GM19397 (cell line): ENCODE measurements at regions not wholly inside any gene's neighbourhood (a gene's known extent, or its start where the extent isn't known, plus 50 kb on each side); places are given as distances from the start of the nearest gene placed in this dataset.

Experiments used
- ATAC-seq: cut with Tn5 transposase; IDR thresholded peaks from one replicate; pipeline ENCODE4 v1.9.1; 2021; ENCODE audit warnings: mild to moderate bottlenecking, moderate library complexity; ENCODE audit not compliant: unreplicated experiment

- no peak for ATAC-seq
These were observed 129.5 kb downstream of the SLC38A6 start for GRCh38 chr14:61110316-61111082.

GRCh38 chr14:61109288-61109687, 128.2 kb downstream of the SLC38A6 start:
- no peak for ATAC-seq

GRCh38 chr14:61108496-61109141, 127.6 kb downstream of the SLC38A6 start:
- ATAC-seq, result no peak

GRCh38 chr14:61107869-61108493, 126.9 kb downstream of the SLC38A6 start:
- ATAC-seq, result no peak

DNA sequence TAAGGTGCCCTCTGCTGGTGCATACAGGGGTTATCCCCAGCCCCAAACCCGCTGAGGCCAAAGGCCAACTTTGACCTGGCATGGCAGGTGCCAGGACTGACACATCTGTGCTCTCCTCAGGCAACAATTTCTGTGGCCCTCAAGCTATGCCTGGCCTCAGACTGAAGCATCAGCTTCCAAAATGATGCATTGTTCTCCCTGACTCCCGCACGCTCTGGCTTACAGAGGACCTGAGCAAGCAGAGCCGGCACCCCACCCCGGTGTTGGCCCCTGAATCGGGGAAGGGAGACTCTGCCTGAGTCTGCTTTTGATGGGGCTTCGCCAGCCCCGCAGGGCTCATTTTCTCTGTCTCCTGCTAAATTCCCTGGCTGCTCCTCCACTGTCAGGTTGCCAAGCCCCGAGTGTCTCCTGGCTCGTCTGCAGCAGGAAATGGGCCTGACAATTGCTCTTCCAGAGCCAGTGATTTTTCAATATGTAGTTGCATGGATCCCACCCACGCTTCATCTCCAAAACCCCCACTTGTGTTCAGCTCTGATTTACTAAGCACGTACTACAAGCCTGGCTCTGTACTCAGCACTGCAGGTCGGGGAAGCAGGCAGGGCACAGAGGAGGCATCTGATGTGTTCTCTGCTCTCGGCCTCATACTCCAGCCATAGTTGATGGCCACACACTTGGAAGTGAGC, 126.1 kb downstream of the SLC38A6 start:
- no peak for ATAC-seq

- ATAC-seq, result no peak
These were observed 125.4 kb downstream of the SLC38A6 start for GRCh38 chr14:61106271-61106958.

- no peak for ATAC-seq
These were observed 123.3 kb downstream of the SLC38A6 start for GRCh38 chr14:61104358-61104757.

GRCh38 chr14:61103541-61104339, 122.7 kb downstream of the SLC38A6 start:
- ATAC-seq, result no peak

DNA sequence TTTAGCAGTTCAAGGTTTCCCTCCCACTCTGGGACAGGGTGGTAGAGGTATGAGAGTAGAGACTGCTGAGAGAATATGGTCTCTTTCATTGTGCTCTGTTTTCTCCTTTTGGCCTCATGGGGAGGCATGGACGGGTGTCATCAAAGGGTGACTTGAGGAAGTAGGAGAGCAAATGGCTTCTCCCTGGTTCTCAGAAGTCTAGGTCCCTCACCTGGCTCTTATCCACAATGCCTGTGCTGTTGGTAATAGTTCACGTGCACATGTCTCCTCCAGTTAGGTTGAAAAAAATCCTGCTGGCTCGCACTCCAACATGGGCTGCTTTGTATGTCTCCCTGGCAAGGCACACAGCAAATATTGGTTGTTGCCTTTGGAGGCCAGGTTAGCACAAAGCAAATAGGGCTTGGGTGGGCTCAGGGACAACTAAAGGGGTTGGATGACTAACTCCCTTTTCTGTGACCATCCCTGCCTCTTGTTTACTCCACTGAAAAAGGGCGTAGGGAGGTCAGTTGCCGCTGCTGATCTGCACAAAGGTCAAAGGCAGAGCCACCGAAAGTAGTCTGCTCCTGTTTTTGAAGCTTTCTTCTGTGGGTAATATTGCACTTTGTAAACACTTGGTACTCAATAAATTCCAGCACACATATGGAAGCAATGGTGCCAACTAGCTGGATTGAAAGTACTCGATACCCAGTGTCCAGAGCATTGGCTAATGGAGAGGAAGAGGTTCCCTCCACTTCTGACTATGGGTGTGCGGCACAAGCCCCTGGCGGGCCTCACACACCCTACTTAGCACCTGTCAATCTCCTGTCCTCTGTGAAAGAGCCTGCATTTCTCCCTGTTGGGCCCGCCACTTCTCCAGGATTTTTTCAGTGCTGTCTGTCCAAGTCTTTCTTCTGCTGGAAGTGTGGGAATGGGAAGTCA, 121.8 kb downstream of the SLC38A6 start:
- no peak for ATAC-seq
